B cell (primary cell): ENCODE measurements at regions not wholly inside any gene's neighbourhood (a gene's known extent, or its start where the extent isn't known, plus 50 kb on each side); places are given as distances from the start of the nearest gene placed in this dataset.

ENCODE experiments used
- ATAC-seq: fragments of 200-7000 bp; cut with Tn5 transposase; one replicate; pipeline ENCODE4 v1.10.0; 2021; ENCODE audit warnings: low read depth, mild to moderate bottlenecking, moderate number of reproducible peaks, moderate library complexity
- CTCF ChIA-PET: fragments of 350-600 bp; sonication (Branson Sonifier 250); formaldehyde crosslinking; loops from one replicate; lab custom pipeline; 2021; ENCODE audit warnings: antibody characterized with exemption, inconsistent platforms; lab: Charles Lee
- POLR2A ChIA-PET: fragments of 350-600 bp; sonication (Branson Sonifier 250); formaldehyde crosslinking; loops from one replicate; lab custom pipeline; 2021; ENCODE audit warnings: antibody characterized with exemption; lab: Charles Lee
- DNase-seq: peaks from one replicate; pipeline ENCODE4 v3.0.0; 2013
- H2AFZ ChIP-seq: 2 replicates; pipeline ENCODE4 v1.6.1; 2012; ENCODE audit warnings: mild to moderate bottlenecking, low read depth, low read length; ENCODE audit not compliant: insufficient read depth, poor library complexity, severe bottlenecking
- H3K27ac ChIP-seq, 2 donors: 1 replicate in 1 of 2; 2 replicates in 1 of 2; pipeline ENCODE4 v1.5.1; 2012 to 2013; ENCODE audit warnings: low read length in 2 of 2, mild to moderate bottlenecking in 2 of 2, moderate library complexity in 1 of 2
- H3K27me3 ChIP-seq, 4 experiments: fragments of 200-600 bp in 1 of 4; sonication (generic) in 1 of 4; replicated peaks in 1 of 4; 1 replicate in 2 of 4; 2 replicates in 2 of 4; pipeline versions ENCODE4 v1.6.1 to v1.7.0; 2013 to 2016; ENCODE audit warnings: low read length in 3 of 4, mild to moderate bottlenecking in 2 of 4, mixed read lengths in 1 of 4, moderate library complexity in 1 of 4; ENCODE audit not compliant: insufficient read depth in 4 of 4, control insufficient read depth in 3 of 4; ENCODE audit errors: control extremely low read depth in 1 of 4
- H3K36me3 ChIP-seq, 2 experiments: replicated peaks in 1 of 2; 1 replicate in 1 of 2; 2 replicates in 1 of 2; pipeline versions ENCODE4 v1.6.1 to v1.7.1; 2013; ENCODE audit warnings: low read length in 1 of 2; ENCODE audit not compliant: insufficient read depth in 2 of 2, control insufficient read depth in 1 of 2; ENCODE audit errors: control extremely low read depth in 1 of 2, extremely low read depth in 1 of 2
- H3K4me1 ChIP-seq, 2 donors: fragments of 200-600 bp in 1 of 2; sonication (generic) in 1 of 2; 1 replicate in 1 of 2; 2 replicates in 1 of 2; pipeline versions ENCODE4 v1.5.1 to v1.6.1; 2013 to 2017; ENCODE audit warnings: low read length in 2 of 2; ENCODE audit not compliant: control insufficient read depth in 2 of 2, insufficient read depth in 2 of 2
- H3K4me2 ChIP-seq: replicated peaks from 2 replicates; pipeline ENCODE3; 2012; ENCODE audit warnings: mild to moderate bottlenecking, low read depth, low read length; ENCODE audit not compliant: poor library complexity, severe bottlenecking
- H3K4me3 ChIP-seq, 5 experiments: fragments of 200-600 bp in 1 of 5; sonication (generic) in 1 of 5; 1 replicate in 3 of 5; 2 replicates in 2 of 5; pipeline versions ENCODE4 v1.5.1 to v1.7.0; 2011 to 2016; ENCODE audit warnings: low read length in 4 of 5, mild to moderate bottlenecking in 4 of 5, low read depth in 2 of 5, control low read depth in 1 of 5, moderate library complexity in 1 of 5; ENCODE audit not compliant: insufficient read depth in 1 of 5; ENCODE audit errors: control extremely low read depth in 1 of 5, extremely low read depth in 1 of 5
- H3K79me2 ChIP-seq: fragments of 200-600 bp; sonication (generic); one replicate; pipeline ENCODE4 v1.6.0; 2016; ENCODE audit warnings: low read length; ENCODE audit not compliant: control insufficient read depth, insufficient read depth
- H3K9ac ChIP-seq: fragments of 200-600 bp; sonication (generic); 2 replicates; pipeline ENCODE4 v1.6.1; 2017; ENCODE audit warnings: mild to moderate bottlenecking, low read length, moderate library complexity
- H3K9me3 ChIP-seq, 3 donors: one replicate each; pipeline versions ENCODE4 v1.6.1 to v1.7.1; 2013; ENCODE audit warnings: low read length in 2 of 3; ENCODE audit not compliant: control insufficient read depth in 2 of 3, insufficient read depth in 1 of 3; ENCODE audit errors: control extremely low read depth in 1 of 3
- H4K20me1 ChIP-seq: 2 replicates; pipeline ENCODE4 v1.6.0; 2012; ENCODE audit warnings: mild to moderate bottlenecking, low read length; ENCODE audit not compliant: insufficient read depth, control insufficient read depth, poor library complexity, severe bottlenecking
- H3K27ac Mint-ChIP-seq: one replicate; pipeline ENCODE4 v1.8.0; 2021; ENCODE audit warnings: mixed read lengths
- H3K27me3 Mint-ChIP-seq: one replicate; pipeline ENCODE4 v1.8.0; 2021; ENCODE audit warnings: mixed read lengths
- H3K4me1 Mint-ChIP-seq: one replicate; pipeline ENCODE4 v1.8.0; 2021; ENCODE audit warnings: mixed read lengths
- H3K4me3 Mint-ChIP-seq: one replicate; pipeline ENCODE4 v1.8.0; 2021; ENCODE audit warnings: mixed read lengths
- H3K9me3 Mint-ChIP-seq: one replicate; pipeline ENCODE4 v1.8.0; 2022; ENCODE audit warnings: mixed read lengths; ENCODE audit not compliant: insufficient read depth
- CTCF ChIP-seq: fragments of 200-600 bp; IDR thresholded peaks from one replicate; pipeline ENCODE4 v1.8.0; 2022; ENCODE audit warnings: antibody characterized with exemption, mild to moderate bottlenecking
- EZH2 ChIP-seq: IDR thresholded peaks from 2 replicates; pipeline ENCODE4 v1.6.1; 2012; ENCODE audit warnings: borderline replicate concordance, low read depth, mild to moderate bottlenecking, moderate library complexity, low read length; ENCODE audit not compliant: insufficient read depth, poor library complexity, severe bottlenecking
- WGBS: methylation state at CpG from one replicate; pipeline ENCODE4 v1.1.5; 2013; ENCODE audit warnings: missing lambda C conversion rate; ENCODE audit not compliant: insufficient coverage; 5-methylcytosine and 5-hydroxymethylcytosine counted together
- intact Hi-C: fragments of 100-400 bp; cut with micrococcal nuclease; formaldehyde crosslinking; loops from one replicate; pipeline ENCODE4 v1.10.0; 2022

GRCh38 chr10:29081231-29081630, 207.6 kb upstream of the LYZL1 start:
- Histone ChIP-seq H3K79me2 (no peaks in the 10 kb centered on the region), H3K4me2 (no peak overlapping the region), H3K9ac (no peak overlapping the region), H3K4me3 (no peak overlapping the region), H3K36me3 (no peaks in the 10 kb centered on the region), H3K4me1 (no peaks in the 10 kb centered on the region), H3K27ac (no peak overlapping the region), H3K27me3 (no peaks in the 10 kb centered on the region), H4K20me1 (no peaks in the 10 kb centered on the region), H3K9me3 (peaks cover 0 to 8% (median 0%) of the 10 kb centered on the region in 3 donors), H2AFZ (no peak overlapping the region)
- Mint-ChIP-seq H3K27ac (no peak overlapping the region), H3K4me1 (no peaks in the 10 kb centered on the region), H3K9me3 (no peaks in the 10 kb centered on the region), H3K27me3 (peaks cover 3% of the 10 kb centered on the region), H3K4me3 (no peak overlapping the region)
- no peak for TF ChIP-seq CTCF
- no peak for TF ChIP-seq EZH2
- ChIA-PET CTCF (no interaction called here), POLR2A (no interaction called here)
- ATAC-seq, result no peak
- WGBS, result 89% methylated on average over 5 of the region's 5 CpGs
- intact Hi-C loops, result no loop called here
- no peak for DNase-seq

- H3K27ac ChIP-seq, result no peak overlapping the region
- no peak overlapping the region for H3K4me3 ChIP-seq
- H3K4me2 ChIP-seq, result no peak overlapping the region
- ChIA-PET CTCF (no interaction called here), POLR2A (no interaction called here)
- 87% methylated on average over 13 of the region's 13 CpGs for WGBS
- no peaks in the 10 kb centered on the region for H3K27me3 ChIP-seq
- intact Hi-C loops, result no loop called here
- Mint-ChIP-seq H3K4me3 (no peak overlapping the region), H3K9me3 (no peaks in the 10 kb centered on the region), H3K27me3 (peaks cover 3% of the 10 kb centered on the region), H3K27ac (no peak overlapping the region), H3K4me1 (no peaks in the 10 kb centered on the region)
- H4K20me1 ChIP-seq, result no peaks in the 10 kb centered on the region
- H3K9me3 ChIP-seq, result peaks cover 0 to 8% (median 0%) of the 10 kb centered on the region in 3 donors
- TF ChIP-seq EZH2 (no peak), CTCF (no peak)
- no peaks in the 10 kb centered on the region for H3K79me2 ChIP-seq
- no peak for ATAC-seq
- H3K36me3 ChIP-seq, result no peaks in the 10 kb centered on the region
- H2AFZ ChIP-seq, result no peak overlapping the region
- no peaks in the 10 kb centered on the region for H3K4me1 ChIP-seq
- no peak for DNase-seq
- no peak overlapping the region for H3K9ac ChIP-seq
Observed at GRCh38 chr10:29081951-29082685, 206.8 kb upstream of the LYZL1 start.
